H1 (cell line): ENCODE measurements at regions not wholly inside any gene's neighbourhood (a gene's known extent, or its start where the extent isn't known, plus 50 kb on each side); places are given as distances from the start of the nearest gene placed in this dataset.

Experiments used
- E2F6 ChIP-seq: IDR thresholded peaks from 2 replicates; pipeline ENCODE4 v1.6.1; 2012; ENCODE audit warnings: inconsistent platforms
- RAD21 ChIP-seq, 2 experiments: IDR thresholded peaks in 1 of 2; conservative IDR thresholded peaks in 1 of 2; 2 replicates each; pipeline ENCODE4 v1.6.1; 2011; ENCODE audit warnings: low read depth in 2 of 2, low read length in 2 of 2, improper control_type of control experiment in 1 of 2, inconsistent platforms in 1 of 2, mild to moderate bottlenecking in 1 of 2, moderate library complexity in 1 of 2

DNA sequence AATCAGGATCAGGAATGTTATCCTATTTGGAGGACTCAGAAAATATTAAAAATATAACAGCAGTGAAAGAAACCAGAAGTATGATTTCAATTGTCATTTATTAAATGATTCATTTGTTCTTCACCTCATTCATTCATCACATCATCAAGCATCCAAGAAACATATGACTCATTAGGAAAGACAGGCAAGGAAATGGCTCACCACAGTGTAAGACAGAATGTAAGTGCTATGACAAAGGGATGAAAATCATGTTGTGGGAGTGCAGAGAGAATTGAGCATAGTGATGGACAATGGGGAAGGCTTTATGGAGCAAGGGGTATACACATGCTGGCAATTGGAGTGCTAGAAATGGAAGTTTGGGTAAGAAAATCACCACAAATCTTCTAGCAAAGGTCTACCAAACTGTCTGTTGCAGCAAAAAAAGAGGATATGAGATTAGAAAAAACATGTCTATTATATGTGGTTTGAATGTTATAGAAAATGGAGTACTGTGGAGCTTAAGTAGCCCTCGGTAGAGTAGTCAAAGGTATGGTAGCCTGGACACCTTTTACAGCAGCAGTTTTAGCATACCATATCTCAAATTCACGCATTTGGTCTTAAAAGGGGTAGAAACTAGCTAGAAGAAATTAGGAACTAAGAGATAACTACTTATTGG lies 111.1 kb upstream of the GPR149 start (continued):
- no peak for TF ChIP-seq RAD21 (IDR thresholded peaks at IDR 0.05 in 1 of 2, conservative IDR thresholded peaks at IDR 0.05 in 1 of 2; ENCODE audit: low read depth in 2 of 2, low read length in 2 of 2)
- no peak for TF ChIP-seq E2F6
- TF ChIP-seq, all 59 proteins: peak for 0
